CD4-positive, alpha-beta T cell (primary cell): ENCODE measurements at regions not wholly inside any gene's neighbourhood (a gene's known extent, or its start where the extent isn't known, plus 50 kb on each side); places are given as distances from the start of the nearest gene placed in this dataset.

ENCODE experiments used
- ATAC-seq: fragments of 200-7000 bp; cut with Tn5 transposase; one replicate; pipeline ENCODE4 v1.10.0; 2022; ENCODE audit warnings: mild to moderate bottlenecking; ENCODE audit not compliant: poor library complexity
- CTCF ChIA-PET: fragments of 350-600 bp; sonication (Branson Sonifier 250); formaldehyde crosslinking; loops from one replicate; lab custom pipeline; 2021; ENCODE audit warnings: antibody characterized with exemption, inconsistent platforms; lab: Charles Lee
- POLR2A ChIA-PET: fragments of 350-600 bp; sonication (Branson Sonifier 250); formaldehyde crosslinking; loops from one replicate; lab custom pipeline; 2021; ENCODE audit warnings: antibody characterized with exemption, inconsistent platforms; lab: Charles Lee
- DNase-seq, 14 experiments: peaks; one replicate each; pipeline ENCODE4 v3.0.0-alpha.2; 2013 to 2020; ENCODE audit warnings: mixed read lengths in 2 of 14
- H3K27ac ChIP-seq, 2 donors: one replicate each; pipeline versions ENCODE4 v1.5.1 to v1.7.0; 2013; ENCODE audit warnings: low read length in 2 of 2, low read depth in 1 of 2, mild to moderate bottlenecking in 1 of 2
- H3K27me3 ChIP-seq, 2 experiments: 1 replicate in 1 of 2; 2 replicates in 1 of 2; pipeline versions ENCODE4 v1.6.1 to v1.7.0; 2013; ENCODE audit warnings: low read length in 2 of 2, control low read depth in 1 of 2, mild to moderate bottlenecking in 1 of 2, moderate library complexity in 1 of 2; ENCODE audit not compliant: insufficient read depth in 2 of 2, control insufficient read depth in 1 of 2
- H3K36me3 ChIP-seq: one replicate; pipeline ENCODE4 v1.6.1; 2013; ENCODE audit warnings: low read length, control low read depth; ENCODE audit not compliant: insufficient read depth
- H3K4me1 ChIP-seq: one replicate; pipeline ENCODE4 v1.6.1; 2013; ENCODE audit warnings: low read length, control low read depth; ENCODE audit not compliant: insufficient read depth
- H3K4me3 ChIP-seq: one replicate; pipeline ENCODE4 v1.5.1; 2013; ENCODE audit warnings: mild to moderate bottlenecking, low read length, moderate library complexity
- H3K9me3 ChIP-seq, 2 experiments: 1 replicate in 1 of 2; 2 replicates in 1 of 2; pipeline versions ENCODE4 v1.6.1 to v1.7.0; 2013; ENCODE audit warnings: low read length in 2 of 2, mild to moderate bottlenecking in 2 of 2, control low read depth in 1 of 2, moderate library complexity in 1 of 2; ENCODE audit not compliant: control insufficient read depth in 1 of 2, insufficient read depth in 1 of 2
- H3K27ac Mint-ChIP-seq: one replicate; pipeline ENCODE4 v1.8.0; 2020; ENCODE audit warnings: mixed read lengths
- H3K27me3 Mint-ChIP-seq: one replicate; pipeline ENCODE4 v1.8.0; 2021; ENCODE audit warnings: mixed read lengths
- H3K36me3 Mint-ChIP-seq: one replicate; pipeline ENCODE4 v1.8.0; 2021; ENCODE audit warnings: low read depth, mixed read lengths
- H3K4me1 Mint-ChIP-seq: one replicate; pipeline ENCODE4 v1.8.0; 2021; ENCODE audit warnings: low read depth, mixed read lengths
- H3K4me3 Mint-ChIP-seq: one replicate; pipeline ENCODE4 v1.8.0; 2020; ENCODE audit warnings: mild to moderate bottlenecking, mixed read lengths
- H3K9me3 Mint-ChIP-seq: one replicate; pipeline ENCODE4 v1.8.0; 2020; ENCODE audit warnings: mixed read lengths
- CTCF ChIP-seq: fragments of 200-600 bp; IDR thresholded peaks from one replicate; pipeline ENCODE4 v1.8.0; 2022; ENCODE audit warnings: antibody characterized with exemption, mild to moderate bottlenecking
- intact Hi-C, 2 experiments: fragments of 100-400 bp; cut with DNase I in 1 of 2; cut with micrococcal nuclease in 1 of 2; formaldehyde crosslinking; loops; one replicate each; pipeline versions ENCODE4 v1.15.1 to v1.9.0; 2023 to 2025; cut with DNase I, micrococcal nuclease

GRCh38 chr1:37156646-37157045 lies 122.3 kb upstream of the GRIK3 start:
- CTCF ChIA-PET, result no interaction called here
- POLR2A ChIA-PET, result no interaction called here
- H3K27me3 ChIP-seq, result peaks cover 0 to 2% of the 10 kb centered on the region in 2 experiments

GRCh38 chr1:37157634-37158033 lies 123.3 kb upstream of the GRIK3 start:
- H3K27me3 ChIP-seq, result peaks cover 0 to 2% of the 10 kb centered on the region in 2 experiments
- ATAC-seq, result no peak

More at GRCh38 chr1:37156646-37157045, 122.3 kb upstream of the GRIK3 start:
- Mint-ChIP-seq H3K27ac (no peak overlapping the region), H3K4me3 (no peak overlapping the region), H3K27me3 (peaks cover 27% of the 10 kb centered on the region), H3K9me3 (peaks cover 3% of the 10 kb centered on the region), H3K36me3 (no peaks in the 10 kb centered on the region), H3K4me1 (no peaks in the 10 kb centered on the region)
- Histone ChIP-seq H3K4me1 (no peaks in the 10 kb centered on the region), H3K4me3 (no peak overlapping the region), H3K9me3 (peaks cover 0 to 7% of the 10 kb centered on the region in 2 experiments), H3K27ac (no peak overlapping the region), H3K36me3 (no peaks in the 10 kb centered on the region)
- intact Hi-C loops, result no loop called here
- no peak for TF ChIP-seq CTCF
- ATAC-seq (no peak), DNase-seq (no peak)

DNA sequence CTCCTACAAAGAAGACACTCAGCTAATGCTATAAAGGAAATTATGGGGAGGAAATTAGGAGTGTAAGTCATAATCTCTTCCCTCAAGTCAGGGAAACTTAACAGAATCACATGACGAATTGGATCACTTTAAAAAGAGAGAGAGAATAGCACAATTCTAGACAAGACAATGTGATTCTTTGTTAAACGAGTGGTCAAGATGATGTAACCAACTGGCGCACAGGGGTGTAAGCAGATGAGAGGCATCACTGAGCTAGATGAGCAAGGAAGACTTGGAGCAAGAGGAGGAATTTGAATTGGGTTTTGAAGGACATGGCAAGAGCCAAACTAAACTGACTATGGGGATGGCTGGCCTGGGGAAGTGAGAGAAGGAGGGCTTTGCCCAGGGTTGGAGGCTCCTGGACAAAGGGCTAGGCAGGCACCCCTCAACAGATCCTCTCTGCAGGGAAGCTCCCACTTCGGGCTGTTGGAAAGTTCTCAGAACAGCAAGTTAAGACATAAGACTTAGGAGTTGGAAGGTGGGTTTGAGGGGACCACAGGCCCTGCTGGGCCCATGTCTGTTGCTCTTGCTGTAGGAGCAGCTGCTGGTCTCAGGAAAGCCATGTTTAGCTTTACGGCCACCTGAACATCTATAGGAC lies 123.9 kb upstream of the GRIK3 start:
- Histone ChIP-seq H3K36me3 (no peaks in the 10 kb centered on the region), H3K9me3 (peaks cover 7 to 14% of the 10 kb centered on the region in 2 experiments), H3K4me3 (no peak overlapping the region), H3K27me3 (peaks cover 0 to 2% of the 10 kb centered on the region in 2 experiments), H3K27ac (no peak overlapping the region), H3K4me1 (no peaks in the 10 kb centered on the region)
- no peak overlapping the region for H3K4me3 Mint-ChIP-seq
- H3K9me3 Mint-ChIP-seq, result peaks cover 9% of the 10 kb centered on the region
- ChIA-PET CTCF (no interaction called here), POLR2A (no interaction called here)
- no peaks in the 10 kb centered on the region for H3K36me3 Mint-ChIP-seq
- no peak for ATAC-seq
- intact Hi-C loops, result no loop called here
- H3K4me1 Mint-ChIP-seq, result no peaks in the 10 kb centered on the region
- no peak for DNase-seq
- no peak for TF ChIP-seq CTCF
- H3K27ac Mint-ChIP-seq, result no peak overlapping the region
- H3K27me3 Mint-ChIP-seq, result peaks cover 27% of the 10 kb centered on the region

More at GRCh38 chr1:37157634-37158033, 123.3 kb upstream of the GRIK3 start:
- Histone ChIP-seq H3K9me3 (peaks cover 7 to 8% of the 10 kb centered on the region in 2 experiments), H3K27ac (no peak overlapping the region), H3K4me3 (no peak overlapping the region), H3K36me3 (no peaks in the 10 kb centered on the region), H3K4me1 (no peaks in the 10 kb centered on the region)
- POLR2A ChIA-PET, result no interaction called here
- intact Hi-C loops, result no loop called here
- no peak for TF ChIP-seq CTCF
- H3K4me3 Mint-ChIP-seq, result no peak overlapping the region
- H3K4me1 Mint-ChIP-seq, result no peaks in the 10 kb centered on the region
- peaks cover 27% of the 10 kb centered on the region for H3K27me3 Mint-ChIP-seq
- CTCF ChIA-PET, result no interaction called here
- no peak overlapping the region for H3K27ac Mint-ChIP-seq
- DNase-seq, result no peak
- peaks cover 7% of the 10 kb centered on the region for H3K9me3 Mint-ChIP-seq
- H3K36me3 Mint-ChIP-seq, result no peaks in the 10 kb centered on the region
